ENCODE measurements at regions not wholly inside any gene's neighbourhood (a gene's known extent, or its start where the extent isn't known, plus 50 kb on each side); places are given as distances from the start of the nearest gene placed in this dataset.
"Not testable (repeated sequence)": the region's sequence is repeated elsewhere in the genome, so short reads cannot be mapped to it uniquely, and the experiment has no call there.

DNA sequence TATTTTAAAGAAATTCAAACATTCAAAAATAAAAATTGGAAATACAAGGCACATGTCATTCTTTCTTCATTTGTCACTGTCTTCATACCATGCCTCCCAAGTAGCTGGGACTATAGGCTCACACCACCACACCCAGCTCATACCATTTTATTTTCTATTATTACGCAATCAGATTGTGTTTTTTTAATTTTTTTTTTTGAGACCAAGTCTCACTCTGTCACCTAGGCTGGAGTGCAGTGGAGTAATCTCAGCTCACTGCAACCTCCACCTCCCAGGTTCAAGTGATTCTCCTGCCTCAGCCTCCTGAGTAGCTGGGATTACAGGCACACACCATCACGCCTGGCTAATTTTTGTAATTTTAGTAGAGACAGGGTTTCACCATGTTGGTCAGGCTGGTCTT is 526.1 kb downstream of the DTWD2 start:
- DNase-seq, result not testable (repeated sequence)

DNA sequence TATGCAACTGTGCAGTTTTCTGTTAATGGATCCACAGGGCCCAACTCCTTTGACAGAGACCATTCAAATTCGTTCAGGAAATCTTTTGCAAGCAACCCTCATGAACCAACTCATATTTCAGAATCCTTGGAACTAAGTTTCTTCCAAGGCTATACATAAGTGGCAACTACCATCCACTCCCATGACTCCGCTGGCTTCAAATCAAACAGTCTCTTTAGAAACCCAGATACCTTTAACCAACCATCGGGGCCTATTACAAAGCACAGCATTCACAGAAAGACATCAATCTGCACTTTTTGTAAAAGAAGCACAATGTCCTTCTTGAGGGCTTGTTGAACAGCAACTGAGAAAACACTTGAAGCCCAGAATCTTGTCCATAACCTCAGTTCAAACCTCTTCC is 526.9 kb downstream of the DTWD2 start:
- no peak for DNase-seq

DNA sequence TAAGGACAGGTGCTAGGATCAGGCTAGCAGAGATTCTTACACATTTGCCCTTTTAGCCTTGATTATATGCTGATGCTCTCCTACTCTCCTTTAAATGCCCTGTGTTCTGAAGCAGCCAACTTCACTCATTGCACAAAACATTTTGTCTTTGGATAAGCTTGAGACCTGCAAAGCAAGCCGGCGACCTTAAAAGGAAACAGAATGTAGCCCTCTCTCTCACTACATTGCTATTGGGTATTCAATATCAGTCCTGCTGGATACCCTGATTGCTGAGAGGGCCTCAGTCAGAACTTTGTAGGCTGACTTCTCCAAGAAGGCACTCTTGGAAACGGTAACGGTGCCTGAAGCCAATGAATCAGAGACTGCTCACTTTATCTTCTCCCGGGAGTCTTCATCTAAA is 528.9 kb downstream of the DTWD2 start:
- no peak for DNase-seq

DNA sequence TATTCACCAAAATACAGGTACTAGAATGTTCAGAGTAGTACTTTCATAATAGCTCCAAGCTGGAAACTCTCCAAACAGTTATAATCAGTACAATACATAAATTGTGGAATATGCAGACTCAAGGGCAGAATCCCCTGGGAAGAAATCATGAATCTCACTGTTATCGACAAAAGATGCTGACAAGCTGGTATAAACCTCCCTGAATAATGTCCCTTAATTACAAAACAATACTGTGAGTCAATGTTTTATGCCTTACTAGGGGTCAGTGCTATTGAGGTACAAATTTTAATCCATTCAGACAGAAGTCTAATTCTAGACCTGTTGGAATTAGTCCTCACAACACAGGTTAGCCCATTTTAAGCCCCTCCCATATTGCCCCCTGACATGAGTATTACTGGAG is 532.3 kb downstream of the DTWD2 start:
- DNase-seq, result no peak

DNA sequence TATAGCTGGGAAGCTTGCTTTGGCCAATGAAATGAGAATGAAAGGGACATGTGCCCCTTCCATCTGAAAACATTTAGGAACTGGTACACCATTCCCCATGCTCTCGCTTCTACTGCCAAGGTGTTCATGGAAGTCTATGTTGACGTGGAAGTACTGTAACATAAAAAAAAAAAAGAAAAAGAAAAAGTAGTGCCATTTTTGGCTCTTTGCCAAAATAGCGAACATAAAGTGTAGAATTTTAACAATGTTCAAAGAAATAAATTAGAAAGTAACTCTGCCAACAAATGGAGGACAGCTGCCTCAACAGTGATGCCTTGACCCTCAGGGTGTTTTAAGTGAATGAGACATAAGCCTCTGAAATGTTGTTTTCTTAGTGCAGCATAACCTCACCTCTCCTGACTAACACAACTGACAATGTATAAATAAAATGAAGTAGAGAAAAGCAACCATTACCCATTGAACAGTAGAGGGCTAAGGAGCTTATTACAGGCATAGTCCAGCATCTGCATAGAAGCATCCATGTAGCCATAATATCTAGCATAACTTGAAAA is 536.6 kb downstream of the DTWD2 start:
- no peak for DNase-seq

DNA sequence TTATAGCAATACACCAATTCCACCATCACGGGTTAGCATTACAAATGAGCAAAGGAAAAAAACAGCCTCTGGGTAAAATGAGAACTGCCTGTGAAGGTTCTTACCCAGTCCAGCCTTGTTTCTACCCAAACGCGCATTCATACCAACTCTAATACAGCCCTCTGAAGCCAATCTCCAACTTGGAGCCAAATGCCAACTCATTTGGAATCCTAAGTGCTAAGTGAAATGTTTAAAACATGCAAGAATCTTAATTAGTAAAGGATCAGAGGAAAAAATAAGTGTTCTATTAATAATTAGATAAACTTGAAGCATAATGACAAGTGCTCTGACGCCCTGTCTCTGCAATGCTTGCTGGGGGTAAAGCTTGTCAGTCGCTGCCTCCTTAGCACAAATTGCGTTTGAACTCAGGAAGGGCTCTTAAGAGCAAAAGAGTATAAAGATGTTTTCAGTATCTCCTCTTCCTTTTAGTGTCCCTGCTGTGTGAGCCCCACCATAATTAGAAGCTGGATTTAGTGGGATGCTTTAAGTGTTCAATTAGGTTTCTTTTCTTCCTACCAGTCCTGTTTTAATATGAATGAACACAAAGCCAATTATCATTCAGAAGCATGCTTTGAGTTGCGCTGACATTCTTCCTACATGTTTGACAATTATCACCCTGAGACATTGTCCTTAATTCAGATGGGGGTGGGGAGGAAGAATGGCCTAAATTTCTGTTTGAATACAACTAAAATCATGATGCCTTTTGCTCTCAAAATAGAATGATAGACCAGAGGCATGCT is 537.6 kb downstream of the DTWD2 start:
- DNase-seq, result no peak

DNA sequence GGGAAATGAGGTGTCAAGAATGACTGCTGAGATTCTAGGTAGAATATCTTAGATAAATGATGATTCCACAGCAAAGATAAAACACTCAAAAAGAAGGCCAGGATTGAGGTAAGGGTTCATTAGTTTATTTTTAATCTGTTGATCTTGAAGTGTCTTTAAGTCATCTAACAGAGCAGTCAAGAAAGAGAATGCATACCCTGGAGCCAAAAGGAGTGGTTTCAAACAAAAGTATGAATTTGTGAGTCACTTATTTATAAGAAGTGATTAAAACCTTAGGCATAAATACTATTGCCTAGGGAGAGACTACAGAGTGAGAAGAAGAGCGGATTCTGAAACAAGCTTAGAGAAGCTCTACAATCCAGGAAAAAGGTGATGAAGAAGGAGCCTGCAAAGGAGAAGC is 541.0 kb downstream of the DTWD2 start:
- DNase-seq, result no peak

DNA sequence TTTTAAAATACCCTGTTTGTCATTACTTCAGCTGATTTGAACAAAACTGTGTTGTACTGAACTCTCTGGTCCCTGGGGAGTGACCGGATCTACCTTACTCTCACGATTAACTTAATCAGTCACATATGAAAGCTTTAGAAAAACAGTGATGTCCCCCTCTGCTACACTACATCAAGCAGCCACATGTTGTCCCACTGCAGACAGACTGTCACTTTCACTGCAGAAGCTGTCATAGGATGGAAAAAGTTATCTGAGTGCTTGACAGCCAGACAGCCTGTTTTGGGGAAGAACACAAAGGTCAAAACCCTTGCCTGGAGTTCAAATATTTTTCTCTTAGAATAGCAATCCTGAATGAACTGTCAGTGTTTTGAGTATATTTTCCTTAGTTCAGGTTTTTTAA is 546.4 kb downstream of the DTWD2 start:
- no peak for DNase-seq

DNA sequence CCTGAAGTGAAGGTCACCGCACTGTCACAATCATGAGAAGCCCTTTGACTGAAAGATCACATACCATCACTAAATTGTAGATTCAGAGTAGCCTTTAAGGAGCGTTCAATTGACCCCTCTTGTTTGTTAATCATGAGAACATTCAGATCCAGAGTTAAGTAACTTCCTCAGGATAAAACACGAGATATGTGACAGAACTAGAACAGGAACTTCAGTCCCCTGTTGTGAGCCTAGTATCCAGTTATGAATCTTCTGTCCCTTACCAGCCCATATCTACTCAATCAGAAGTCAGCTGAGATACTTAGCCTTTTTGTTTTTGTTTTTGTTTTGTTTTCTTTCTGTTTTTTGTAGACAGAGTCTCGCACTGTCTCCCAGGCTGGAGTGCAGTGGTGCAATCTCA is 547.3 kb downstream of the DTWD2 start:
- DNase-seq, result no peak

DNA sequence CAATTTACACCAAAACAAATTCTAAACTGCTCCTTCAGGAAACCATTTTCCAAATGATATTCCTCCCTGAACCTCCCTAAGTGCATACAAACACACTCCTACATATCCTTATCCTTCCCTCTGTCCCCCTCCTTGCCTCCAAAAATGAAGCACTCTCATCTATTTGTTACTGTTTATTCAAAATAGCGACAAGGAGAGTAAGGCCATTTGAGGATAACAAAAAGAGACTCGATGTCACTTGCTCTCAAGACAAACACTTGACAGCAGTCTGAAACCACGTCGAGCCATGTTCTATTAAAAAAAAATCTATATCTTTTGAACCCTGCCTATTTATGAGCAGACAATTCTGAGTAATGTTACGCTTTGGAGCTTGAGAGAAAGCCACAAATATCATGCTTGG is 547.9 kb downstream of the DTWD2 start:
- no peak for DNase-seq

DNA sequence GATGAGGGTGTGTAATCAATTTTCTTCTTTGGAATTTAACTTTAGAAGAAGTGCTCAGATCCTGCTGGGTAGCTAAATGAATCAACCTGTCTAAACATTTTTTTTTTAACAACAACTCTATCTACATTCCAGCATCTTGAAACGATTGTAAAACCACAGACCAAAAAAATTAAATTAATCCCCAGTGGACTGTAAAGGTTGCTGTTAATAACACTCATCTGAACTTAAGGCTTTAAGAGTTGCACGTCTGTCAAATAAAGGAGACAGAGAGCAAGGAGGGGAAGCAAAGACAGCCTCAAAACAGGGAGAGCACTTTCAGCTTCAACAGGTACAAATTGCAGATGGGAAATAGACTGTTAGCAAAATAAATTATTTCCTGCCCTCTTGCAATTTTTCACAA is 548.5 kb downstream of the DTWD2 start:
- DNase-seq, result no peak

DNA sequence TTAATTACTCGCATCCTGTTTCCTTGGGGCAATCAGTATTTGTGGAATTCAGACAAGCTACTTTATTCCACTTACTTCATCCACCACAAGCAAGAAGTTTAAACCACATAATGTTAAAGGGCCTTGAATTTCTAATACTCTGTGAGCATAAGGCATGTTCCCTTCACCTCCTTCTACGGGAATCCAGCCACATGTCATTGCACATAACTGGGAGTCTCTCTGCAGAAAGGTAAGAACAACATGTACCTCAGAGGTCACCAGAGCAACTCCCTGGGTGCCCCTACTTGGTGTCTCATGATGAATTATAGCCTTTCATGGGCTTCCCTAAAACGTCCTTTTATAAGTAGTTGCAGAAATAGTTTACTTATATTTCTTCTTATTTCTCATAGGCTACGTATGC is 553.2 kb downstream of the DTWD2 start:
- no peak for DNase-seq

DNA sequence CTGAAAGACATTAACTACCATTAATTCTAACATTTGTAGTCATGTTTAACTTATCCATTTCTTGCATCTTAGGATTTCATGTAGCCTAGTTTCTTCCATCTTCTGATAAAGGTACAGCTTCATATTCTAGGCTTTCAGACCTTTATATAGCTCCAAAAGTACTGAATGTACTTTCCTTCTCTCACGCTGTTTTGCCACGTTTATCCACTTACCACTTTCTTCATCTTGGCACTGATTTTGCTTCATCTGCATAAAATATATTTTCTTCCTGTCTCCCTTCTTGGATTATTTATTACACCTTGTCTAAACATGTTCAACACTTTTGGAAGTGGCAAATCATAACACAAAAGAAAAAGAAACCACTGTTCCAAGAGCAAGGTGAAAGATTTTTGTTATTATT is 553.8 kb downstream of the DTWD2 start:
- no peak for DNase-seq

DNA sequence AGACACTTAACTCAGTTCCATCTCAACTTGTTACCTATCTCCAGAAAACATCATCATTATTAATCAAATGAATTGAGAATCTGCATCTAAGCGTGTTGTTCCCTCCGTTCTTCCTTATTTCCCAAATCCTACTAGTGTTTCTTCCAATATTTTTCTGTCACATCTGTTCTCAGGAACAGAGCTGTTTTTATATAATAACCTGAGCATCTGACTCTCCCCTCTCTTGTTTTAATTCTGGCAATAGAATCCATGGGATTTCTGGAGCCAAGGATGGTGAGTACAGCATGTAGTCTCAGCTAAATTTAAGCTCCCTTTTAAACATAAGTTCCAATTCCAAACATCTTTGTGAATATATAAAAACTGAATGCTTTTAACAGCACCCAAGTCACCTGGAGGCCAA is 558.3 kb downstream of the DTWD2 start:
- DNase-seq, result no peak

DNA sequence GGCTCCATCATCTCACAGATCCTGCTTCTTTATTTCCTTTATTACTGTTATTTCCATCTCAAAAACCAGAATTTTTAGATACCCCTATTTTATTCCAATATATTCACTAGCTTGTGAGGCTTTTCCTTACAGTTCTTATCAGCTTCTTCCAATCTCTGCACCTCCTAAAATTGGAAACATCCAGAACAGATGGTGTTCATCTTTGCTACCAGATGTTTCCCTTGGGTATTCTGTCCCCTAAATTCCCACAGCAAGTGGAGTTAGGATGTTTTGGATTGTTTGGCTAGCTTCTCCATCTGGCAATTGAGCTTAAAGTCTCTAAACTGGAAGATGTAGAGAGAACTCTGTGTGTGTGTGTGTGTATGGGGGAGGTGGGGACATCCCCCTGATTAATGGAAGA is 580.4 kb downstream of the DTWD2 start:
- peak; percentile 75 for DNase-seq

DNA sequence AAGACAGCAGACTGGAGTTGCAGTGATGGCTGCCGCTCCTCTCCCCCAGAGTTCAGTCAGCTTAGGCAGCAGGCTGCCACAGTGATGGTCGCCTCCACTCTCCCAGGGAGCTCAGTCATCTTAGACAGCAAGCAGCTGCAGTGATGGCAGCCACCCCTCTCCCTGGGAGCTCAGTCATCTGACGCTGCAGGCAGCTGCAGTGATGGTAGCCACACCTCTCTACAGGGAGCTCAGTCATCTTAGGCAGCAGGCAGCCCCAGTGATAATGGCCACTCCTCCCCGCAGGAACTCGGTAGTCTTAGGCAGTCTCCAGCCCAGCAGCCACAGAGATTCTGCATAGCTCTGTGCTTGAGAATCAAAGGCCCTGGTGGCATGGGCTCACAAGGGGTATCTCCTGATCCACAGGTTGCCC is 582.7 kb downstream of the DTWD2 start:
- DNase-seq, result peak; percentile 56

DNA sequence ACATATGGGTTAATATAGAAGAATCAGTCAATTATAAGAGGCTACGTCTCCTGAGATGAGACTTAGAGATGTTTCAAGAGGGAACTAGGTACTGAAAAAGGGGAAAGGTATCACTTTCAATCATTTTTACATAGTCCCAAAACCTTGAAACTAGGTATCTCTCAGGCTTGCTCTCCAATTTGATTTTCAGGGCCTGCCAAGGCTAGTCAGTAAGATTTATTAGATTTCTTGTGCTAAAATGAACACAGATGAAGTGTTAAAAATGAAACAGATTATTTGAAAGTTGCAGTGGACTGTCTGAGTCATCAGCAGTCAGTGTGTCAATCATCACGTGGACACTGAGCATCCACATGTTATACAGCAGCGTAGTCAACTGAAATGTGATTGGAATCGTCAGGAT is 591.1 kb downstream of the DTWD2 start:
- no peak for DNase-seq

DNA sequence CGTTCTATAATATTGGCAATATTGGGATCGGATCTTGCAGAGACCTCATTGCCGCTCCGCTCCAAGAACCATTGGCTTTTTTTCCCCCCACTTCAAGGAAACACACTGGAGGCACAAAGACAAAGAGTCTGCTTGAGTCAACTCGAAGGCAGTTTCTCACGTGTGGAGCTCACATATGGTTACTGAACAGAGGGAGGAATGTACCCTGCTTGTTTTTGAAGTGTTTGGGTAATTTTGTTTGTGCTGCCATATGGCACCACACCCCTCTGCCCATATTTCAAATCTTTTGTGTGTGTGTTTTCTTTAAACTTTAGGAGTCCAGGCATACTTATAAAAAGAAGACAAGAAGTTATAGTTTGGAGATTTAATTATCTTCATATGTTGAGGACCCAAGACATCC is 595.9 kb downstream of the DTWD2 start:
- DNase-seq, result no peak

DNA sequence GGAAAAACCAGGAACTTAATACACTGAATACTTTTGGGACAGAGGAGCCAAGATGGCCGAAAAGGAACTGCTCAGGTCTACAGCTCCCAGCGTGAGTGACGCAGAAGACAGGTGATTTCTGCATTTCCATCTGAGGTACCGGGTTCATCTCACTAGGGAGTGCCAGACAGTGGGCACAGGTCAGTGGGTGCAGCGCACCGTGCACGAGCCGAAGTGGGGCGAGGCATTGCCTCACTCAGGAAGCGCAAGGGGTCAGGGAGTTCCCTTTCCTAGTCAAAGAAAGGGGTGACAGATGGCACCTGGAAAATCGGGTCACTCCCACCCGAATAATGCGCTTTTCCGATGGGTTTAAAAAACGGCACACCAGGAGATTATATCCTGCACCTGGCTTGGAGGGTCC is 605.4 kb downstream of the DTWD2 start:
- not testable (repeated sequence) for DNase-seq

DNA sequence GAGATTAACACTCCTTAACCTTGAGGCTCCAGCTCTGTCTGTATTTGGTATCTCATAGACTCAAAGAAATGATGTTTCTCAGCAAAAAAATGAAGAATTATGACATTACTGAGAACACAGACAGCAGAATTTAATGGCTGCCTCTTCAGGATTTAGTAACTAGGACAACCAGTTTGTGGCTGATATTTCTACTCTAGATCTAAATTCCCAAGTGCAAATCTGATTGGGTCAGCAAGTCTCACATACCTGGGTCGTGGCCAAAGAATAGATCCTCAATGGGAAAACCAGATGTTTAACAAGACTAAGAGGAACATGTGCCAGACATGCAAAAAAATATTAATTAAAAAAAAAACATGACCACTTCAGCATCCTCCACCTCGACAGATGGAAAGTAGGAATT is 608.9 kb downstream of the DTWD2 start:
- DNase-seq, result no peak

DNA sequence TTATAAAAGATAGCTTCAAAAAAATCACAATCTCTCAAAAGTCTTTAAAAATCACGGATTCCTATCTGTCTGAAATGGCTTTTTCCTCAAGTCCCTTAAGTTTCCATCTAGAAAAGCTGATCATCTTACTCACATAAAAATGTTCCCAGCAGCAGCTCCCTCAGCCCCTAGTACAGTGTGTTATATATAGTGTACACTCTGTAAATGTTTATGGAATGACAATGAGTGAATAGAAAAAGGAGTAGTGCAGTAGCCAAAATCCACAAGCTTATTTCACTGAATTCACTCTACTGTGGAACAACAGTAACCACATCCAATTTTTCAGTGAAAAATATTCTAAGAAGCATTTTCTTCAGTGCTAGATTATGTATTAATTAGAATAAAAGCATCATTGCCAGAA is 609.4 kb downstream of the DTWD2 start:
- DNase-seq, result no peak

DNA sequence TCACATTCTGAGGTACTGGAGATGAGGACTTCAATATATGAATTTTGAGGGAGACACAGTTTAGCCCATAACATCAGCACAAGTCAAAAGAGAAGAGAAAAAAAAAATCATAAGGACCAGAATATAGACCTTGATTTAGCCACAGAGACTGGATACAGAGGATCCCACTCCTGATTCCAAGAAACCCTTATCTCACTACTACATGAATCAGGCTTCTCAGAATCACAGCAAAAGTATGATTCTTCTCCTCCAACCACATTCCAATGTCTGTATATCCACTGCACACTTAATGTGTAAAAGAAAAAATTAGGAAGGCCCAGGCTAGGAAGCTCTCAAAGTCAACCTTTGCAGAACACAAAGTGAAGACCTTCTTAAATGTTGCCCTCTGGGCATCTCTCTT is 610.9 kb downstream of the DTWD2 start:
- DNase-seq, result no peak

DNA sequence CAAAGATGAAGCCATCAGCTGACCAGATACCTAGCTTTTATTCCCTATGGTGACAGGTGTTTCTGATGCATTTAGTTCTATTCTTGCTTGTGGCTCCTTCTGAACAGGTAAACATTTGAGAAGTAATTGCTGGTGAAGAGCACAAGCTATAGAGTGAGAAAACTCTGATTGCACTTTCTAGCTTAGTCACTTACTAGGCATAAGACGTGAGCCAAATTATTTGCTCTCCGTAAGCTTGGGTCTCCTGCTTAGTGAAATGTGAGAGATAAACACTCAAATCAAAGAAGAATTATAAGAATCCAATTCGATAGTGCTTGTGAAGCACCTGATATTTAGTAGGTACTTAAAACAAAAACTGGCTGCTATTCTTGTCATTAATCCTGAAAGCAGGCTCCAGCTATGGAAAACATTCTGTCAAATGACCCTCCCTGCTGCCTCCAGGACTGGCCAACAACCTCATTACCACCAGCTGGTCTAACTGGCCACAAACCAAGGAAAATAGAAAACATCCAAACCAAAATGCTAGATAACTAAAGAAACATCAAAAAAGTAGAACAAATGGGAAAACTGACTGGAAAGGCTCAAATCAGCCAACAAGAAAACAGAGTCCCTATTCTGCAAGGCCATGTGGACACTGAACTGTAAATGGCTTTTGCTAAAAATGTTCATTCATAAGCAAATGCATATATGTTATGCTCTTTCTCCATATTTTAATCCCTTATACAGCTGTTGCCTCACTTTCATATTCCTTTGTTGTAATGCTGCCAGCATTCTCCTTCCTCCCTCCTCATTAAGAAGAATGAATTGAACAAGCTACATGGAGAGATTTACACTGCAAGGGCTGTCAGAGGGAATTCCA is 616.1 kb downstream of the DTWD2 start:
- DNase-seq, result no peak

DNA sequence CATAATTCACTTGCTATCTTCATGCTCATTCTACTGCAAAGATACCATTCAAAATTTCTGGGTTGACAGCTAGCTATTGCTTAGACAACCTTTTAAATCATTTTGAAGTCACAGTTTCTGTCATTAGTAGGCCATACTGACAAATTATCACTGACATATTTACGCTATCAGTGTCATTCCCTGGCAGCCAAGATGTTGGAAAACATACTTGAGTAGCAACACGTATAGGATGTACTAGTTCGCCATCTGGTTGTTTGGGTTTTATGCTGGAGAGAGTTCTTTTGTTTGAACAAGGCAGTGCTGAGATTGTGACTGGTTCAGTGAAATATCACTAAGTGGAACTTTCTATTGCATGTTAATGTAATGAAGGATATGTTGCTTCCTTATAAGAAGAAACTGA is 621.9 kb downstream of the DTWD2 start:
- no peak for DNase-seq

Measured in NCI-H82 (cell line).